Aorta (tissue), 5 donors: ENCODE measurements at regions not wholly inside any gene's neighbourhood (a gene's known extent, or its start where the extent isn't known, plus 50 kb on each side); places are given as distances from the start of the nearest gene placed in this dataset.

ENCODE experiments used
- ATAC-seq: fragments of 200-7000 bp; cut with Tn5 transposase; one replicate; pipeline ENCODE4 v1.9.1; 2022; ENCODE audit warnings: moderate library complexity; ENCODE audit not compliant: low FRiP score
- DNase-seq, 2 donors: peaks; one replicate each; pipeline ENCODE4 v3.0.0-alpha.2; 2020
- H3K27ac ChIP-seq, 2 donors: one replicate each; pipeline ENCODE4 v1.5.1; 2013; ENCODE audit warnings: low read length in 2 of 2, mild to moderate bottlenecking in 2 of 2, moderate library complexity in 2 of 2, control low read depth in 1 of 2, inconsistent platforms in 1 of 2, low read depth in 1 of 2
- H3K27me3 ChIP-seq, 2 donors: one replicate each; pipeline ENCODE4 v1.6.1; 2013; ENCODE audit warnings: control low read depth in 1 of 2, low read length in 1 of 2, mild to moderate bottlenecking in 1 of 2, moderate library complexity in 1 of 2; ENCODE audit not compliant: insufficient read depth in 2 of 2, control insufficient read depth in 1 of 2
- H3K36me3 ChIP-seq, 2 donors: one replicate each; pipeline ENCODE4 v1.6.1; 2013; ENCODE audit warnings: control low read depth in 1 of 2, low read length in 1 of 2, mild to moderate bottlenecking in 1 of 2; ENCODE audit not compliant: insufficient read depth in 2 of 2, control insufficient read depth in 1 of 2
- H3K4me1 ChIP-seq, 2 donors: one replicate each; pipeline ENCODE4 v1.6.1; 2013; ENCODE audit warnings: low read length in 2 of 2, control low read depth in 1 of 2, mild to moderate bottlenecking in 1 of 2, moderate library complexity in 1 of 2; ENCODE audit not compliant: insufficient read depth in 2 of 2, control insufficient read depth in 1 of 2
- H3K4me3 ChIP-seq, 2 donors: one replicate each; pipeline ENCODE4 v1.5.1; 2013; ENCODE audit warnings: low read length in 2 of 2, control low read depth in 1 of 2, mild to moderate bottlenecking in 1 of 2
- H3K9me3 ChIP-seq: one replicate; pipeline ENCODE4 v1.6.1; 2013; ENCODE audit warnings: mild to moderate bottlenecking, low read length; ENCODE audit not compliant: control insufficient read depth
- WGBS, 2 donors: extraction: QIAGEN DNeasy Blood & Tissue Kit; methylation state at CpG; one replicate each; pipeline ENCODE4 v1.1.7; 2013; 5-methylcytosine and 5-hydroxymethylcytosine counted together
- intact Hi-C, 2 donors: fragments of 100-400 bp; cut with DNase I; formaldehyde crosslinking; loops; one replicate each; pipeline versions ENCODE4 v1.14.2 to v1.15.0; 2022
- donor health status: healthy with polysubstance abuse.
- donor health status: Bipolar disorder and iron deficiency.
- donor health status: DM: no; HTN: no; CAD: no.
- donor health status: DM: no; HTN: no; CAD: no.
- donor health status: DM: yes; HTN: yes; CAD: no.

- intact Hi-C loops = no loop called here
- H3K27me3 ChIP-seq = no peaks in the 10 kb centered on the region
- H3K36me3 ChIP-seq = no peaks in the 10 kb centered on the region
- no peaks in the 10 kb centered on the region for H3K9me3 ChIP-seq
- 63 to 76% methylated on average over 1 of the region's 1 CpG for WGBS, 2 donors
- H3K27ac ChIP-seq = no peak overlapping the region
- no peak overlapping the region for H3K4me3 ChIP-seq
- DNase-seq (no peak), ATAC-seq (no peak)
- H3K4me1 ChIP-seq = no peaks in the 10 kb centered on the region
Observed at GRCh38 chr20:24040896-24041459, 52.4 kb upstream of the GGTLC1 start.

DNA sequence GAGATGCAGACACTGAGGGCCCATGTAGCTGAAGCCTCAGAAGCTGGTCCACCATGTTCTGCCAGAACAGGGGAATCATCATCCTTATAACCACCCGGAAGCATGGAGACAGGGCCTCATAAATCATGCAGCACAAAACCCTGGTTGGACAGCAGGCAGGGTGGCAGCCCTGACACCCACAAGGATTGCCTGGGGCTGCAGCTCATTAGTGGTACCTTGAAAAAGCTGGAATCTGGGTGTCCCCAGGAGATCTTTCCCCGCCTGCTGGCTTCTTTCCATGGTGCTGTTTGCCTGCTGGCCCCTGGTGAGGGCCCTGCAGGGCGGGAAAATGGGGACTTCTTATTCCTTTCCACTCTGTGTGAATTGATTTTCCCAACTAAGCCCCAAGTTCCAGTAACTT, 50.6 kb upstream of the GGTLC1 start:
- Histone ChIP-seq H3K27me3 (no peaks in the 10 kb centered on the region), H3K9me3 (peaks cover 1% of the 10 kb centered on the region), H3K4me1 (no peaks in the 10 kb centered on the region), H3K36me3 (no peaks in the 10 kb centered on the region), H3K27ac (no peak overlapping the region), H3K4me3 (no peak overlapping the region)
- intact Hi-C loops = no loop called here
- ATAC-seq (no peak), DNase-seq (no peak)
- 61 to 66% methylated on average over 3 of the region's 3 CpGs for WGBS, 2 donors
